ENCODE measurements at regions not wholly inside any gene's neighbourhood (a gene's known extent, or its start where the extent isn't known, plus 50 kb on each side); places are given as distances from the start of the nearest gene placed in this dataset.
A peak's percentile ranks its signal among the peaks of the same experiment; 100 is the strongest.

GRCh38 chr10:128604025-128604424 is 477.8 kb upstream of the MKI67 start:
- Histone ChIP-seq H3K4me1 (no peaks in the 10 kb centered on the region), H3K4me3 (no peak overlapping the region), H3K27ac (no peak overlapping the region), H3K9me3 (no peaks in the 10 kb centered on the region), H3K27me3 (no peaks in the 10 kb centered on the region), H3K36me3 (no peaks in the 10 kb centered on the region)
- 74% methylated on average over 13 of the region's 13 CpGs for WGBS (ENCODE audit: insufficient coverage, low coverage, low lambda C conversion rate, missing lambda C conversion rate)
- ATAC-seq (no peak), DNase-seq (no peak)
- intact Hi-C loops (cut with DNase I): no loop called here
- TF ChIP-seq POLR2A (IDR thresholded peaks at IDR 0.05) (no peak), CTCF (IDR thresholded peaks at IDR 0.05) (no peak)

DNA sequence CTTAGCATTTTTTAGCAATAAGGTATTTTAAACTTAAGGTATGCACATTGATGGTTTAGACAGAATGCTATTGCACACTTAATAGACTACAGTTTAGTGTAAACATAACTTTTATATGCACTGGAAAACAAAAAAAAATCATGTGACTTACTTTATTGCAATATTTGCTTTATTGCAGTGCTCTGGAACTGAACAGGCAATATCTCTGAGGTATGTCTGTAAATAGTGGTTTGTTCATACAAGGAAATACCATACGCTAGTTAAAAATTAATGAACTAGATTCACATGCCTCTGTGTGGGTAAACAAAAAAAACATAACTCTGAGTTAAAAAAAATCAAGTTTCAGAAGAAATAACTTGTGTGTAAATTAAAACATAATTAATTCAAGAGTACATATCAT is 479.0 kb upstream of the MKI67 start:
- ATAC-seq: no peak
- intact Hi-C loops (cut with DNase I): no loop called here
- 59% methylated on average over 1 of the region's 1 CpG for WGBS (ENCODE audit: insufficient coverage, low coverage, low lambda C conversion rate, missing lambda C conversion rate)
- Histone ChIP-seq H3K9me3 (no peaks in the 10 kb centered on the region), H3K27me3 (no peaks in the 10 kb centered on the region), H3K36me3 (no peaks in the 10 kb centered on the region), H3K27ac (no peak overlapping the region), H3K4me3 (no peak overlapping the region), H3K4me1 (no peaks in the 10 kb centered on the region)
- no peak for DNase-seq
- TF ChIP-seq CTCF (IDR thresholded peaks at IDR 0.05): no peak
- TF ChIP-seq POLR2A (IDR thresholded peaks at IDR 0.05): no peak

DNA sequence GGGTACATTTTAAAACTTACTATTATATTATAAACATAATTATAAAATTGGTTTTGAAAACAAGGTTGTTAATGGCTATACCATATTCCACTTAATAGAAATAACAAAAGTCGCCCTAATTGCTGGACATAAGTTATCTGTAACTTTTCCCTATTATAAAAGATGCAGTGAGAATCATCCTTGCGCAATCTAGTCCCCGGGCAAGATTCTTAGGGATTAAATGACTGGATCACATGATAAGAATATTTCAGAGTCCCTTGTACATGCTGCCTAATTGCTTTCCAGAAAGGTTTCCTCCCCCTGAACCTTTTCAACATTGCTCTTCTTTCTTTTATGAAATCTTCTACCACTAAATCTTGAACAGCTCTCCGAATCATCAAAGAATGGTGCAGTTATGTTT is 479.8 kb upstream of the MKI67 start:
- H3K4me1 ChIP-seq: no peaks in the 10 kb centered on the region
- H3K9me3 ChIP-seq: no peaks in the 10 kb centered on the region
- no peaks in the 10 kb centered on the region for H3K27me3 ChIP-seq
- intact Hi-C loops (cut with DNase I): no loop called here
- TF ChIP-seq POLR2A (IDR thresholded peaks at IDR 0.05) (no peak), CTCF (IDR thresholded peaks at IDR 0.05) (no peak)
- ATAC-seq (no peak), DNase-seq (no peak)
- 49% methylated on average over 4 of the region's 4 CpGs for WGBS (ENCODE audit: insufficient coverage, low coverage, low lambda C conversion rate, missing lambda C conversion rate)
- H3K36me3 ChIP-seq: no peaks in the 10 kb centered on the region
- H3K4me3 ChIP-seq: no peak overlapping the region
- no peak overlapping the region for H3K27ac ChIP-seq

- no peaks in the 10 kb centered on the region for H3K27me3 ChIP-seq
- H3K4me1 ChIP-seq: no peaks in the 10 kb centered on the region
- H3K36me3 ChIP-seq: no peaks in the 10 kb centered on the region
- no peak overlapping the region for H3K4me3 ChIP-seq
- DNase-seq (no peak), ATAC-seq (no peak)
- TF ChIP-seq POLR2A (IDR thresholded peaks at IDR 0.05) (no peak), CTCF (IDR thresholded peaks at IDR 0.05) (no peak)
- no peak overlapping the region for H3K27ac ChIP-seq
- no peaks in the 10 kb centered on the region for H3K9me3 ChIP-seq
- intact Hi-C loops (cut with DNase I): no loop called here
- WGBS (ENCODE audit: insufficient coverage, low coverage, low lambda C conversion rate, missing lambda C conversion rate): no CpG with 5 or more reads among the region's 2 CpGs
Measured at GRCh38 chr10:128608791-128609190, 482.6 kb upstream of the MKI67 start.

DNA sequence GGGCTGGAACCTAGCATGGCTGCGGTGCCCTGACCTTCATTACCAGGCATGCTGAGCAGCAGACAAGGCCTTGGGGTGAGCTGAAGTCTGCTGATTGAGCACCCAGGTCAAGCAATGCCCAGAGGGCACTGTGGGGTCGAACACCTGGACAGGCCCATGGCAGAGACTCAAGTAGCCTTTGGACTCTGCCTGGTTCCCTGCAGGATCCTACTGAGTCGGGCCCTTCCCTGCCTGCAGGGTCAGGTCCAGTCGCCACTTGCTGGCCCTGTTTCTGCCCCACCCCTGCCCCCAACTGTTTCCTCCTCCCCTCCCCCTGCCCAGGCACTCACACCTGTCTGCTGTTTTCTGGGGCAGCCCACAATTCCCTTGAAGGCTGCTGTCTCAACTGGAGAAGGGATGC is 483.2 kb upstream of the MKI67 start:
- Histone ChIP-seq H3K36me3 (no peaks in the 10 kb centered on the region), H3K27ac (no peak overlapping the region), H3K9me3 (no peaks in the 10 kb centered on the region), H3K27me3 (no peaks in the 10 kb centered on the region), H3K4me1 (no peaks in the 10 kb centered on the region), H3K4me3 (no peak overlapping the region)
- WGBS (ENCODE audit: insufficient coverage, low coverage, low lambda C conversion rate, missing lambda C conversion rate): 53% methylated on average over 3 of the region's 4 CpGs
- TF ChIP-seq POLR2A (IDR thresholded peaks at IDR 0.05) (no peak), CTCF (IDR thresholded peaks at IDR 0.05) (no peak)
- intact Hi-C loops (cut with DNase I): no loop called here
- ATAC-seq (peak in 2 of 4 donors; percentile 23 to 30), DNase-seq (no peak)
